UCSD-AML1 (cell line): ENCODE measurements at regions not wholly inside any gene's neighbourhood (a gene's known extent, or its start where the extent isn't known, plus 50 kb on each side); places are given as distances from the start of the nearest gene placed in this dataset.
"Not testable (repeated sequence)": the region's sequence is repeated elsewhere in the genome, so short reads cannot be mapped to it uniquely, and the experiment has no call there.

Source experiments
- DNase-seq: peaks from one replicate; lab custom pipeline; 2025; ENCODE audit not compliant: unreplicated experiment; lab: John Stamatoyannopoulos, UW

DNA sequence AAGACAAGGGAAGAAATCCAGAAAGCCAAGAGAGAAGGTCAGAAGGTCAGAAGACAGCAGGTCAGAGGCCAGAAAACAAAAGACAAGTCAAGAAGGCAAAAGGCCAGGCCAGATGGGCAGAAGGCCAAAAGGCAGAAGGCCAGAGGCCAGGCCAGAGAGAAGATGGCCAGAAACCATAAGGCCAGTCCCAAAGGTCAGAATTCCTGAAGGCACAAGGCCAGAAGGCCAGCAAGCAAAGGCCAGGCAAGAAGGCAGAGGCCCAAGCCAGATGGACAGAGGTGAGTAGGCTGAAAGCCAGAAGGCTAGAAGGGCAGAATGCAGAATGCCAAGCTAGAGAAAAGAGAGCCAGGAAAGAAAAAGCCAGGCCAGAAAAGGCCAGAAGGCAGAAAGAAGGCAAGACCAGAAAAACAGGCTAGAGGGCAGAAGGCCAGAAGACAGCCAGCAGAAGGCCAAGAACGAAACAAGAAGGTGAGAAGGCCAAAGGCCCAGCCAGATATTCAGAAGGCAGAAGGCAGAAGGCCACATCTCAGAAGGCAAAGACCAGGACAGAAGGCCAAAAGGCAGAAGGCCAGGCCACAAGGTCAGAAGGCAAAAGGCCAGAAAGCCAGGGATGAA, 186.3 kb downstream of the TUBA3C start:
- DNase-seq: no peak

DNA sequence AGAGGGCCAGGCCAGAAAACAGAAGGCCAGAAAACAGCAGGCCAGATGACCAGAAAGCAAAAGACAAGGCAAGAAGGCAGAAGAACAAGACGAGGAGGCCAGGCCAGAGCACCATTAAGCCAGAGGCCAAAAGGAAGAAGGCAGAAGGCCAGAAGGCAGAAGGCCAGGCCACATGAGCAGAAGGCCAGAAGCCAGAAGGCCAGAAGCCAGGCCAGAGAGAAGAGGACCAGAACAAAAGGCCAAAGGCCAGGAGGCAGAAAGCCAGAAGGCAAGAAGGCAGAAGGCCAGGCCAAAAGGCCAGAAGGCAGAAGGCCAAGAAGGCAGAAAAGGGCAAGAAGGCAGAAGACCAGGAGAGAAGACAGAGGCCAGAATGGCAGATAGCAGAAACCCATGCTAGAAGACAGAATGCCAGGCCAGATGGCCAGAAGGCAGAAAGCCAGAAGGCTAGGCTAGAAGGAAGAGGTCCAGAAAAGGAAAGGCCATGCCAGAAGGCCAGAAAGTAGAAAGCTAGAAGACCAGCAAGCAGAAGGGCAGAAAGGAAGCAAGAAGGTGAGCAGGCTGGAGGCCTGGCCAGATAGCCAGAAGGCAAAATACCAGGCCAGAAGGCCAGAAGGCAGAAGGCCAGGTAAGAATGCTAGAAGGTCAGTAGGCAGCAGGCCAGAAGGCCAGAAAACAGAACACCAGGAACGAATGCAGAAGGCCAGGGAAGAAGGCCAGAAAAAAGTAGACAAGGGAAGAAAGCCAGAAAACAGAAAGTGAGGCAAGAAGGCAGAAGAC, 187.6 kb downstream of the TUBA3C start:
- no peak for DNase-seq

- DNase-seq: no peak
Observed at GRCh38 chr13:18992791-18993190, 188.8 kb downstream of the TUBA3C start.

GRCh38 chr13:18991060-18991459, 190.6 kb downstream of the TUBA3C start:
- no peak for DNase-seq

DNA sequence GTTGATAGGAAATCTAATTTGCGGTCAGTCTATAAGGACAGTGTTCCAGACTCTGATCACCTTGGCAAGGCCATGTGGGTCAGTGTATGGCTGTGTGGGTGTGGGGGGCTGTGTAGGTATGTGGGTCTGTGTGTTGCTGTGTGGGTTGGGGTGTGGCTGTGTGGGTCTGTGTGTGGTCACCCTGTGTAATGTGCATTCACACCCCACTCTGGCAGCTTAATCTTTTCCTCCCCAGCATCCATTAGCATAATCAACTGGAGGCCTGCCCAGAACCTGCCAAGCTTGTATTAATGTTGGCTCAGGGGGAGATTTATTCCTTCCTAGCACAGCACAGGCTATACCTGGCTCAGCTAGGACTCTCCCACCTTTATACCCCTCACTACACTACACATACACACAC, 203.2 kb downstream of the TUBA3C start:
- DNase-seq: no peak

DNA sequence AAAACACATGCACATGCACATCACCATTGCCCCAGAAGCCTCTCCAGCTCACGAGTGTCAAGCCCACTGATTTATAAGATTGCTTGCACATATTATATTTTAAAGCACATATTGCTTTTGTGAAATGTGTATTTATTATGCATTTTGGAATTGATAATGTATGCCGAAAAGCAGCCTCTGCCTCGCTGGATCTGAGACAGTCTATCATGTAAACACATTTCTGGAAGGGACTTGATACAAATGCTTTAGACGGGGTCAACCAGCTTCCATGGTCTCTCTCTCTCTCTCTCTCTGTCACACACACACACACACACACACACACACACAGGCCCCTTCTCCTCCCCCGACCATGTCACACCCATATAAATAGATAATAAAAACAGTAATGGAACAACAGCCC, 203.8 kb downstream of the TUBA3C start:
- DNase-seq: no peak

DNA sequence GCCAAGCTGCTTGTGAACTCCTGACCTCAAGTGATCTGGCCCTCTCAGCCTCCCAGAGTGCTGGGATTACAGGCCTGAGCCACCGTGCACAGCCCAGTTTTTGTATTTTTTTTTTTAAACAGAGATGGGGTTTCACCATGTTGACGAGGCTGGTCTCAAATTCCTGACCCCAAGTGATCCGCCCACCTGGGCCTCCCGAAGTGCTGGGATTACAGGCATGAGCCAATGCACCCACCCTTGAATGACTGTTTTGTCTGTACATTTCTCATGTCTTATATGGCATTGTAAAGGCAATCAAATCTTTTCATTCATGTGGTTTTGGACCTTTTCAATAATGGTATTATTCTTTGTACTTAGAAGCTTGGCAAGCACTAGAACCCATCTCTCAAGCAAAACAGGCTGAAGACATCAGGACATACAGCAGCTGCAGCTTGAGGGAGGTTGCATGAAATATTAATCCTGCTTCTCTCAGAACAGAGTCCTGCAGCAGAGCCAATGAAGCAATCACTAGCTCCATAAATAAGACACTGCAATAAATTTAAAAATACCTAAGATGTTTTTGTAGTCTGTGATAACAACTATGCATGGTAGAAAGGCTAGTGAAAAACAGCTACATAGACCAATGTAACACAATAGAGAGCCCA, 209.9 kb downstream of the TUBA3C start:
- no peak for DNase-seq

GRCh38 chr13:18965347-18965855, 216.2 kb downstream of the TUBA3C start:
- DNase-seq: no peak

DNA sequence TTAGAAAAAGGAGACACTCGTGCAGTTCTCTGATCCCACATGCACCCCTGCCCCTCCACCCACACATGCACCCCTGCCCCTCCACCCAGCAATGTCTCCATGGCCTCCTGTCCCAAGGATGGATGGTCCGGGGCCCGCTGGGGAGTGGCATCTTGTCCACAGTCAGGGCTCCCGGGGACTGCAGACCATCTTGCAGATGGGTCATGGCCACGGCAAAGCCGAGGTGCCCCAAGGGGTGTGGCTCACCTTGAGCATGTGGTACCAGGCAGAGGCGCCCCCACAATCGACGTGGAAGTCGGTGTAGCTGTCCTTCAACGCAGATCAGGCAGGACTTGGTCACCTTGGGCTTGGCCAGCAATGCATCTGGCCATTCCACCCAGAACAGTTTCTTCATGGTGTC, 216.7 kb downstream of the TUBA3C start:
- DNase-seq: no peak

DNA sequence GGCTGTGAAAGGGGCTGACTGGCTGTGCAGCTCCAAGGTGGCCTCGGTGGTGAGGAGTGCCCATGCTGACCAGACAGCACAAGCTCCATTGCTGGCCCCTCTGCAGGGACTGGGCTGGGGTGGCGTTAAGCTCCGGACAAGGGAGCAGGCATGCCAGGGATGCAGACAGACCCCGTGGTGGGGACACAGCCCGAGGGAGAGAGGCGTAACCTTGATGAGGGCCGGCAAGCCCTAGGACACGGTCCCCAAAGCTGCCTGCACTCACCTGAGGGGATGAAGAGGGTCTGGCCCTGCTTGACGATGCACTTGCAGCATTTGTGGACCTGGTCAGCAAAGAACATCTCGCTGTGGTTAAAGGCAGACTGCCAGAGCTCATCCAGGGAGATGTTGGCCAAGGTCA, 217.9 kb downstream of the TUBA3C start:
- DNase-seq: not testable (repeated sequence)

DNA sequence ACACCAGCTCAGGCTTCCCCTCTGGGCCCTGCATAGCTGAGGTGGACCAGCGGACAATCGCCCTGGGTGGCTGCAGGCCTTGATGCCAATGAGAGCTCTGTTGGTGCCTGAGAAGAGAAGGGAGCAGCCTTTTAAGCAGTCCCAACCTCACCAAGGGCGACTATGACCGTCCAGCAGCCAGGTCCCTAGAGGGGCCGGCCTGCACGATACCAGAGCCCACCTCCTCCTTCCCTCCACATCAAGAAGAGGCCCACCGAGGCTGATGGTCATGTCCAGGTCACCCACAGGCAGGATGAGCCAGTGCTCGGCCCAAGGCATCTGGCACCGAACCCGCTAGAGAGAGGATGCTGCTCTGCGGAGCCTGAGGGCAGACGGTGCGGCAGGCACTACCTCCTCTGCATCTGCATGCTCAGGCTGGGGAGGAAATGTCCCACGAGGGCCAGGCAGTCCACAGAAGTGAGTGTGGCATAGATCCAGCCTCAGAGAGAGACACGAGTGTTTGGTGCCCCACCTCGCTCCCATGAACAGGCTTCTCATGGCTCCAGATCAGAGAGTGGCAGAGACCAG, 219.4 kb downstream of the TUBA3C start:
- no peak for DNase-seq

DNA sequence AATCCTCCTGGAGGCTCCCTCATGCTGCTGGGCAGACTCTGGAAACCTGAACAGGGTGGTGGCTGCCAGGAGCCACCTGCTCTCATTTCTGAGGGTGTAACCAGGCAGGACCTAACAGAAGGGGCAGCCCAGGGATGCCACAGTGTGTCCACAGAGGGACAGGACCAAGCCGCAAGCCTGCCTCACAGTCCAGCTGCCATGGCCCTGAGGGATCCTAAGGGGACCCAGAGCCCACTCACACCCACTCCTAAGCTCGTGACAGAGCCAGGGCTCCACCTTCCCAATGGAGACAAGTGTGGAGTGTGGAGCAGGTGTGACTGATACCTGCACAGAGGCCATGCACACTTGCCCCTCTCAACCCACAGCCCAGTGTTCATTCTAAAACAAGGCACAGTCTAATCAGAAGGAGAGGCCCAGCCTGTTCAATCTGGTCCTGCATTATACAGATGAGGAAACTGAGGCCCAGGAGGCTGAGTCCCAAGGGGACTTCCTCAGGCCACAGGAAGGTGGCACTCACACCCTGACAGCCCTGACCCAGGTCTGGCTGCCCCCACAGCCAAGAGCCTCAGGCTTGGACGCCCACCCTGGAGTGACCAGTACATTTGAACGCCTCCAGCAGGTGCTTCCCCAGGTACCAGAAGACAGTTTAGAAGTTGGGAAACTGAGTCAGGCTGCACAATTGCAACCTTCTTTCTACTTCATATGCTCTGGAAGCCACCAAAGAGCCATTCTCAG, 220.1 kb downstream of the TUBA3C start:
- DNase-seq: no peak

DNA sequence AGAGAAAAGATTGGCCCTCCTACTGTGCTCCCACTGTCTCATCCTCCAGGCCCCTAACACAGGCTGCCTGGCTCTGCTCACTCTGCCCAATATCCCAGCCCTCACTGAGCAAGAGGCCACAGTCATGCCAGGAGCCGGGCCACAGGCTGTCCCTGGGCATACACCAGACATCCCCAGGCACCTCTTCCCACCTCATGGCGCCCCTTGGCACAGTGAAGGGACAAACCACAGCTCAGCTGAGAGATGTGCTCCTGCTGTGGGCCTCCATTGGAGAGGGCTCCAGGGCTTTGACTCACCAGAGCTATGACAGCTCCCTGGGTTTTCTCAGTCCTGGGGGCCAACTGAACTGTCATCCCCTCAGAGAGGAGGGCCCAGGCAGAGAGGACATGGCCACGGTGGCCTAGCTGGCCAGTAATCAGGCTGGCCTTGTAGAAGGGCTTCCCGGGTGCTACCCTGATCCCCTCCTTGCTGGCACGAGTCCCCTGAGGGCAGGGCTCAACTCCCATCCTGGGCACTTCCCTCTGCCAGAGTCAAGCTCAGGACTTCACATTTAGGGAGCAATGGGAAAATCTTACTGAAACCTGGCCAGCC, 220.9 kb downstream of the TUBA3C start:
- no peak for DNase-seq

DNA sequence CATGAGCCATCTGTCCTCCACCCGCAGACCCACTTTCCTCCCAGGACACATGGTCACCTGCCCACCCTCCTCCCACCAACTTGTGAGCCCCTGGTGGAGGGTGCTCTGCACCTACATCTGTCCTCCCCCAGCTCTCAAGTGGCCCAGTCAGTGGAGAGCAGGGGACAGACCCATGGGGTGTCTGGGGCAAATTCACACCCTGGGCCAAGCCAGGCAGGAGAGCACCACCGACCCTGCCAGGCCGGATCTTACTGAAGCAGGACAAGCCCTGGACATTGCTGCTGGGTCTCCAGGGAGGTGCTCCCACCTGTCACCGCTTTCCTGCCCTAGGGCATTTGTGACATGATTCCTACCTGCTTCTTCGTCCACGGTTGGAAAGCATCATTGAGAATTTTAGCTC, 221.6 kb downstream of the TUBA3C start:
- DNase-seq: no peak

DNA sequence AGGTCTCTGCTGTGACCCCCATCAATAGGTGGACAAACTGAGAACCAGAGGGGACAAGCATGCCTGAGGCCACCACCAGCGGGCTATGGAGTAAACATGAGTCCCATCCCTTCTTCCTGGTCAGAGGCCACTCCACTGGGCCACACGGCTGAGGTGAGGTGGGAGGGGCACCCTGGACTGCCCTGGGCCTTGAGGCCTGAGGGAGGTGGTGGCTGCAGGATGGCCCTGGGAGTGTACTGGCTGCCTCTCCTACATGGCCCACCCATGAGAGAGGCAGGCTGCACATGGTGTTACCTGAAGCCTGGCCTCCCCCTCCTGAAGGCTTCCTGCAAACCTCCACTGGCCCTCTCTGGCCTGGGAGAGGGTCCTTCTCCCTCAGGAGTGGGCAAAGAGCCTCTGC, 222.4 kb downstream of the TUBA3C start:
- DNase-seq: no peak

- no peak for DNase-seq
Observed at GRCh38 chr13:18956473-18957078, 225.0 kb downstream of the TUBA3C start.

DNA sequence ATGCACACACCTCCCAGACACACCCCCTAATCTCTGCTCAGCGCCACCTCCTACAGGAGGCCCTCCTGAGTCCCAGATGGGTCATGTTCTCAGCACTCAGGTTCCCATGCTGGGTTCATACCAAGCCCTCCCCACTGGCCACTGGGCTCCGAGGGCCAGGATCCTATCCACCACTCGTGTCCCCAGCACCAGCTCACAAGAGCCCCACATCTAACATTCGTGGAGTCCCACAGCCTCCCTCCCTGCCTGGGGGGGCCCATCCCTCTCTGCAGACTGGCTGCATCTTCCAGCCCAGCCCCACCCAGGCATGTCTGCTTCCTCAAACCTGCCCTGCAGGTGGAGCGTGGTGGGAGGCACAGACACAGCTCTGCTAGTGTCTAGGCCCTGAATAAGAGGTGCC, 227.4 kb downstream of the TUBA3C start:
- no peak for DNase-seq

- no peak for DNase-seq
Observed at GRCh38 chr13:18953139-18953930, 228.3 kb downstream of the TUBA3C start.

- no peak for DNase-seq
Observed at GRCh38 chr13:18952225-18953016, 229.2 kb downstream of the TUBA3C start.
